MM.1S (cell line): ENCODE measurements at regions not wholly inside any gene's neighbourhood (a gene's known extent, or its start where the extent isn't known, plus 50 kb on each side); places are given as distances from the start of the nearest gene placed in this dataset.
A peak's percentile ranks its signal among the peaks of the same experiment; 100 is the strongest.

Source experiments
- DNase-seq: peaks from one replicate; pipeline ENCODE4 v3.0.0-alpha.2; 2015
- H2AFZ ChIP-seq: fragments of 300-600 bp; sonication (generic); 2 replicates; pipeline ENCODE4 v1.6.0; 2016; ENCODE audit warnings: antibody characterized with exemption, low read length
- H3F3A ChIP-seq: fragments of 300-600 bp; sonication (generic); 2 replicates; pipeline ENCODE4 v1.6.1; 2016; ENCODE audit warnings: mild to moderate bottlenecking, antibody characterized with exemption, low read length, moderate library complexity, mixed read lengths; ENCODE audit not compliant: insufficient read depth
- H3K27ac ChIP-seq: fragments of 300-600 bp; sonication (generic); 2 replicates; pipeline ENCODE4 v1.5.1; 2016; ENCODE audit warnings: mild to moderate bottlenecking, low read length
- H3K27me3 ChIP-seq: fragments of 300-600 bp; sonication (generic); replicated peaks from 2 replicates; pipeline ENCODE4 v1.6.0; 2016; ENCODE audit warnings: low read length; ENCODE audit not compliant: insufficient read depth
- H3K36me3 ChIP-seq: fragments of 300-600 bp; sonication (generic); replicated peaks from 2 replicates; pipeline ENCODE4 v1.6.1; 2016; ENCODE audit warnings: mild to moderate bottlenecking, low read length, mixed read lengths; ENCODE audit not compliant: insufficient read depth
- H3K4me1 ChIP-seq: fragments of 300-600 bp; sonication (generic); 2 replicates; pipeline ENCODE4 v1.6.1; 2016; ENCODE audit warnings: low read length, mixed read lengths
- H3K4me2 ChIP-seq: fragments of 300-600 bp; sonication (generic); 2 replicates; pipeline ENCODE4 v1.6.0; 2016; ENCODE audit warnings: low read depth, low read length
- H3K4me3 ChIP-seq: fragments of 300-600 bp; sonication (generic); 2 replicates; pipeline ENCODE4 v1.5.1; 2016; ENCODE audit warnings: low read length, mixed read lengths
- H3K79me2 ChIP-seq: fragments of 300-600 bp; sonication (generic); 2 replicates; pipeline ENCODE4 v1.6.1; 2016; ENCODE audit warnings: mixed run types, low read length, mixed read lengths
- H3K9ac ChIP-seq: fragments of 300-600 bp; sonication (generic); 2 replicates; pipeline ENCODE4 v1.6.1; 2016; ENCODE audit warnings: low read length, mixed read lengths
- H3K9me2 ChIP-seq: fragments of 300-600 bp; sonication (generic); replicated peaks from 2 replicates; pipeline ENCODE4 v1.6.1; 2016; ENCODE audit warnings: mild to moderate bottlenecking, low read length, mixed read lengths; ENCODE audit not compliant: insufficient read depth
- H3K9me3 ChIP-seq: fragments of 300-600 bp; sonication (generic); replicated peaks from 2 replicates; pipeline ENCODE4 v1.6.1; 2016; ENCODE audit warnings: mild to moderate bottlenecking, low read length, mixed read lengths; ENCODE audit not compliant: insufficient read depth
- H4K20me1 ChIP-seq: fragments of 300-600 bp; sonication (generic); 2 replicates; pipeline ENCODE4 v1.6.1; 2016; ENCODE audit warnings: mild to moderate bottlenecking, low read length, moderate library complexity, mixed read lengths; ENCODE audit not compliant: insufficient read depth
- CTCF ChIP-seq: fragments of 300-600 bp; sonication (generic); IDR thresholded peaks from 2 replicates; pipeline ENCODE4 v1.5.1; 2016; ENCODE audit warnings: antibody characterized with exemption, low read length, mixed read lengths
- EZH2 ChIP-seq: fragments of 300-600 bp; sonication (generic); optimal IDR thresholded peaks from 2 replicates; pipeline ENCODE3; 2017; ENCODE audit warnings: low read depth, mild to moderate bottlenecking, antibody characterized with exemption, low read length, mixed read lengths
- EZH2phosphoT487 ChIP-seq: fragments of 300-600 bp; sonication (generic); IDR thresholded peaks from 2 replicates; pipeline ENCODE4 v1.6.1; 2018; ENCODE audit warnings: antibody characterized with exemption, low read length

- Histone ChIP-seq H3K79me2 (no peaks in the 10 kb centered on the region), H3K4me1 (peaks cover 14% of the 10 kb centered on the region), H4K20me1 (no peaks in the 10 kb centered on the region), H3K4me3 (no peak overlapping the region), H3K4me2 (no peak overlapping the region), H3F3A (no peaks in the 10 kb centered on the region), H3K36me3 (no peaks in the 10 kb centered on the region), H3K9me3 (no peaks in the 10 kb centered on the region), H3K27me3 (no peaks in the 10 kb centered on the region), H3K9ac (no peak overlapping the region), H2AFZ (no peak overlapping the region), H3K9me2 (no peaks in the 10 kb centered on the region), H3K27ac (no peak overlapping the region)
- no peak for TF ChIP-seq EZH2phosphoT487
- TF ChIP-seq EZH2: no peak
- DNase-seq: no peak
These were observed 184.5 kb upstream of the TCF21 start for GRCh38 chr6:133704371-133704770.

GRCh38 chr6:133705066-133705465 lies 183.8 kb upstream of the TCF21 start:
- Histone ChIP-seq H3K36me3 (no peaks in the 10 kb centered on the region), H4K20me1 (no peaks in the 10 kb centered on the region), H3K4me1 (peaks cover 14% of the 10 kb centered on the region), H3K9ac (no peak overlapping the region), H3K9me2 (no peaks in the 10 kb centered on the region), H3K27me3 (no peaks in the 10 kb centered on the region), H3K27ac (no peak overlapping the region), H3K4me2 (no peak overlapping the region), H3K9me3 (no peaks in the 10 kb centered on the region), H3K4me3 (no peak overlapping the region), H2AFZ (no peak overlapping the region), H3K79me2 (no peaks in the 10 kb centered on the region), H3F3A (no peaks in the 10 kb centered on the region)
- TF ChIP-seq EZH2 (no peak), CTCF (no peak), EZH2phosphoT487 (no peak)
- DNase-seq: no peak

- Histone ChIP-seq H3K36me3 (no peaks in the 10 kb centered on the region), H3F3A (no peaks in the 10 kb centered on the region), H3K27me3 (no peaks in the 10 kb centered on the region), H3K4me1 (peaks cover 14% of the 10 kb centered on the region), H3K4me3 (no peak overlapping the region), H3K9me2 (no peaks in the 10 kb centered on the region), H3K27ac (no peak overlapping the region), H3K79me2 (no peaks in the 10 kb centered on the region), H3K4me2 (no peak overlapping the region), H4K20me1 (no peaks in the 10 kb centered on the region), H3K9ac (no peak overlapping the region), H3K9me3 (no peaks in the 10 kb centered on the region), H2AFZ (no peak overlapping the region)
- TF ChIP-seq EZH2phosphoT487 (no peak), CTCF (no peak), EZH2 (no peak)
- no peak for DNase-seq
These were observed 183.2 kb upstream of the TCF21 start for GRCh38 chr6:133705731-133706130.

GRCh38 chr6:133707456-133707855 lies 181.5 kb upstream of the TCF21 start:
- Histone ChIP-seq H3K79me2 (no peaks in the 10 kb centered on the region), H3K4me1 (peaks cover 14% of the 10 kb centered on the region), H3K27ac (no peak overlapping the region), H3K4me2 (peak overlapping the region; percentile 27), H4K20me1 (no peaks in the 10 kb centered on the region), H3K9ac (no peak overlapping the region), H3K9me2 (no peaks in the 10 kb centered on the region), H2AFZ (no peak overlapping the region), H3K9me3 (no peaks in the 10 kb centered on the region), H3F3A (no peaks in the 10 kb centered on the region), H3K27me3 (no peaks in the 10 kb centered on the region), H3K4me3 (peak overlapping the region; percentile 0; the same call in 1 of the 2 replicates), H3K36me3 (no peaks in the 10 kb centered on the region)
- no peak for TF ChIP-seq CTCF
- no peak for TF ChIP-seq EZH2phosphoT487
- TF ChIP-seq EZH2: no peak
- DNase-seq: peak; percentile 89
